Epithelial cell of prostate (primary cell): ENCODE measurements at regions not wholly inside any gene's neighbourhood (a gene's known extent, or its start where the extent isn't known, plus 50 kb on each side); places are given as distances from the start of the nearest gene placed in this dataset.

Source experiments
- DNase-seq: peaks from one replicate; pipeline ENCODE4 v3.0.0-alpha.2; 2011; ENCODE audit warnings: low read depth, low spot score
- H3K27ac ChIP-seq: fragments of 450-650 bp; 2 replicates; pipeline ENCODE4 v1.5.1; 2017; ENCODE audit warnings: mild to moderate bottlenecking

DNA sequence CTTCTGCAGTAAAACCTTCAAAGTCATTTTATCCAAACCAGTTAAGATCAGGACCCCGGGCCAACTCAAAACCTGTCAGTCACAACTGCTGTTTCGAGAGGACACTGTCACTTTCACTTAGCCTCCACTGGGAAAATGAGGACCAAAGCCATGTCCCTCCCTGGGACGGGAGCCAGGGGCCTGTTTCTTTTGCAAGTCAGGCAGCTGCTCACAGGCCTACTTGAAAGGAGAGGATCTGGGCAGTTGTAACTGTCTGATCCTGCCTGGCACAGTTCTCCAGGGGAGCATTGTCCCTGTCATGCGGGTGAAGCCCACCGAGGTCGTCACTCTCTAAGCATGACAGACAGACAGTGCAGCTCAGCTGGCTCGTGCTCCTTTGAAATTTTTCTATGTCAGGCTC is 276.2 kb downstream of the NPIPA8 start:
- no peak for DNase-seq
- no peak overlapping the region for H3K27ac ChIP-seq

DNA sequence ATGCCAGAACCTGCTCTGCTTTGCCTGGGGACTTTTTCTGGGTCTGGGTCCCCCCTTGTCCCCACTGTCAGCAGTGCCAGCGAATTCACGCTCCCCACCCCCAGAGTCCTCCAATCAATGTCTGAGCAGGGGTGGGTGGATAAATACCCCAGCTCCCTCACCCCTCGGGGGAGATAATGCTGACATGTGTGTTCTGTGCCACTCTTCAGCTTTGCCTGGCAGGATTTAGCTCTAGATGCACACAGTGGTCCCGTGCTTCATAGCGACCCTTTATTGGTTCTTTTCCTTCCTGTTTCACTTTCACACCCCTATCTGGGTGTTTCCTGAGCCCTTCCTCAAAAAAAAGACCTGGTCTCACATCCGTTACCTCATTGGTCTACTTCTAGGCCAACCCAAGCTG is 277.0 kb downstream of the NPIPA8 start:
- H3K27ac ChIP-seq, result no peak overlapping the region
- no peak for DNase-seq

DNA sequence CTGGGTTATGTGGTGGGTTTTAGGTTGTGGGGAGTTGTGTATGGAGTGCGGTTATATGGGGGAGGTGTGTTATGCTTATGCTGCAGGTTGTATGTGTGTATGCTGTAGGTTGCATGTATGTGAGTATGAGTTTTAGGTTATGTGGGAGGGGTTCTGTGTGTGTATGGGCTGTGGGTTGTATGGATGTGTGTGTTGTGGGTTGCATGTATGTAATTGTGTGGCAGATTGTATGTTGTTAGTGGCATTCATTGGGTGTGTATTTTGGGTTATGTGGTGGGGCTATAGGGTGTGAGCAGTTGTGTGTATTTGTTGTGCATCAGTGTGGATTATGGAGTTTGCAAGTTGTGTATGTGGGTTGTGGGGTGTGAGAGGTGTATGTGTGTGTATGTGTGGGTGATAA is 277.4 kb downstream of the NPIPA8 start:
- no peak overlapping the region for H3K27ac ChIP-seq
- DNase-seq, result no peak

DNA sequence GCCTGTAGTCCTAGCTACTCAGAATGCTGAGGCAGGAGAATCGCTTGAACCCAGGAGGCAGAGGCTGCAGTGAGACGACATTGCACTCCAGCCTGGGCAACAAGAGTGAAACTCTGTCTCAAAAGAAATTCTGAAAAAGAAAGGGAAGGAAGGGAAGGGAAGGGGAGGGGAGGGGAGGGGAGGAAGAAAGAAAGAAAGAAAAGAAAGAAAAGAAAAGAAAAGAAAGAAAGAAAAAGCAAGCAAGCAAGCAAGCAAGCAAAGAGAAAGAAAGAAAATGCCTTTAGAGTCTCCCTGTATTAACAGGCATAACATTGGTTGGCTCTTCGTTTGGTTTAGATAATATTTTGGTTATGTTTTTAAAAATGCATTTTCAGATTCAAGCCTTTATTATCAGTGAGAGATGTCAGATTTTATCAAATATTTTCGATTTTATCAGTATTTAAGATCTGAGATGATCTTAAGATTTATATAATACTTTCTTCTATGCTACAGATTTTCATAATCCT is 281.1 kb downstream of the NPIPA8 start:
- no peak overlapping the region for H3K27ac ChIP-seq
- no peak for DNase-seq

DNA sequence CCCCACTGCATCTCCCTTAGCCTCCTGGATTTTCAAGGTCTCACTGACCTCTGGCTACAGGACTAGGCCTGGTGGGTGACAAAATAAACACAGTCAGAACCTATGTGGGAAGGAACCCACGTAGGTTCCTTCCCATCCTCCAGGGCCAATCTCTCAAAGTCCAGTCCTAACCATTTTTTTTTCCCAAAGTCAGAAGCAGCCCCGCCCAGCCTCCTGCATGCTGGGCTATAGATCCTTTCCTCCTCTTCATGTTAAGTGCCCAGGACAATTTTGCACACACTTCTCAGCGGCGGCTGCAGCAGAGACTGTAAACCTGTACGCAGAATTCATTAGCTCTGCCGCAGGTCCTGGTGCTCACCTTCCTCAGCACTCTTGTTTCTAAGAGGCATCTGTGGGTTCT is 285.8 kb downstream of the NPIPA8 start:
- no peak overlapping the region for H3K27ac ChIP-seq
- no peak for DNase-seq

DNA sequence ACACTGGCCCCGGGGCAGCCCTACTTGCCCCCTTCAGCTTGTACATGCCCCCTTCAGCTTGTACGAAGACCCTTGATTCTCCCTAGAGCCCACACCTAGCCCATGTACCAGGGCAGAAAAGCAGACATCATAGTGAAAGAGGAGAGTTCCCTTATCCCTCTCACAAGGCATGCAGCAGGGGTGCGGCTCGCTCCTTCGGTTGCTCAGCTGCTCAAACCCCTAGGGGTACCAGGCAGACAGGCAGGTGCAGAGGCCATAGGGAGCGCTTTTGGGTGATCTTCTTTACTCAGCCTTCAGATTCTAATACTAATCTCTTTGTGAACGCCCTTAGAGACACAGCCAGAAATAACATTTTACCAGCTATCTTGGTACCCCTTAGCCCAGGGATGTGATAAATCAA is 286.3 kb downstream of the NPIPA8 start:
- DNase-seq, result no peak
- no peak overlapping the region for H3K27ac ChIP-seq

DNA sequence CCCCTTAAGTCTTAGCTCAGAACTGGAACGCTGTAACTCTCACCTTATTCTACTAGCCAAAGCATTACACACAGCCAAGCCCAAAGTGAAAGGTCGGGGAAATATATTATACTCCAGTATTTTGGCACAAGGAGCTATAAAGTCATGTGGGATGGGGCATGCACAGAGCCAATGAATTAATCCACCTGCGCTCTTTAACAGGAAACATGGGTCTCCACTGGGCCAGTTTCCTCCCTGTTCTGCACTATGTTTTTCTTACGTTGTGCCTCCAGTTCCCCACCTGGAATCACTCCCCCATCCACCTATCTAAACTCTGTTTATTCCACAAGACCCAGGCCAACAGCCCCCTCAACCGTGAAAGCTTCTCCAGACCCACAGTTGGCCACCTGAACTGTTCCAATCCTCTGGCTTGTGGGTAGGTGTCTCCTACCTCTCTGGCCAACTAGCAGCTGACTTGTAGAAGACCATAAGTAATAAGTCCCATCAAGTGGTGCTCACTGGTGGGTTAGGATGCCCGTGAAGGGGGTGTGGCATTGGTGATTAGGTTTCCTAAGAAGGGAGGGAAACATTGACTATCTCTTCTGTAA is 286.9 kb downstream of the NPIPA8 start:
- DNase-seq, result no peak
- no peak overlapping the region for H3K27ac ChIP-seq

DNA sequence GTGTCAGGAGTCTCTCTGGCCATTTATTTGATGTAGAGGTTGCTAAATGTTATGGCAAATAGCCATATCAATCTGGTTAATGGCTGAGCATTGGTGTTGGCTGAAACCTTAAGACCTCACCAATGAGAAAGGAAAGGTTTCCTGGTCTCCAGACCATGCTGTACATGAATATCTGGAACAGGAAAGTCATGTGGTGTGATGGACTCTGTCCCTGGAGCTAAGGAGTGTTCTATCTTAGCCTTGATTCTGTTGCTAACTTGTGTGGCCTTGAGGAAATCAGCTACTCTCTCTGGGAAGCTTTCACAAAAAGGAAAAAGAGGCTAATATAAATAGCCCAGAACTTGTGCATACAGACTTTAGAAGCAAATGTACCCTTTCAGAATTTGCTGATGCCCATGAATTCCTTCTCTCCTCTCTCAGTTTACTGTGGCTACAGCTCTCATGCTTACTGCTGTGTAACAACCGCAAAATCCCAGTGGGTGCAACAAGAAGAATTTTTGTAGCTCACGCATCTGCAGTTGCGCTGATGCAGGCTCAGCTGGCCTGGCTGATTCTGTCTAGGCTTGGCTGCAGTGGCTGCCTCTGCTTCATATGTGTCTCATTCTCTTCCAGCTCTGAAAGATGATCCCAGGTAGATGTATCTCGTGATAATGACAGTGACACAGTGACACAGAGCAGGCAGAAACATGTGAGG is 287.5 kb downstream of the NPIPA8 start:
- no peak for DNase-seq
- no peak overlapping the region for H3K27ac ChIP-seq

DNA sequence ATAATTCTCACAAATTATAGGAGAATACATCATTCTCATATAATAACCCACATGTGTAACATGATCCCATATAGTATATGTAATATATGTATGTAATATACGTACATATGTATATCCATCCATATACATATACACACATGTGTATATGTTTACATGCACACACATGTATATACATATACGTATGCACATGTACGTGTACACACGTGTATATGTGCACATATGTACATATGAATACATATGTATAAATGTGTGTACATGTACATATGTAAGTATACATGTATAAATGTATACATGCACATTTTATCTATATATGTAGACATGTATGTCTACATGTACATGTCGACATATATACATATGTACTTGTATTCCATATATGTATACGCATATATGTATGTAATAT is 288.8 kb downstream of the NPIPA8 start:
- no peak overlapping the region for H3K27ac ChIP-seq
- no peak for DNase-seq

DNA sequence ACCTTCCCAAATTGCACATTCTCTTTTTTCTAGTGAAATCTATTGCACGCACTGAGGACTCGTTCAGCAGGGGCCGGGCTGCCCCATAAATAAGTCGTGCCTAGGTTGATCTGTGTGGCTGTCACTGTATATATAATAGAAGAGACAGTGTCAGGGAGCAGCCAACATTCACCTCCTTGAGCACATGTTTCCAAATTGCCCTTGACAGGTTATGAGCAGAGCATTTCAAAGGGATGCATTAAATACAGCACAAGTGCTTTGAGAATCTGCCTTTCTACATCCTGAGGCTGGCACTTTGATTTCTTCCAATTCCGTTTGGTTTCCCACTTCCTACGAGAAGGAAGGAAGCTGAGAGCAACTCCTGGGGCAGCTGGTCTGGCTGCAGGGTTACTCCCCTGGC is 291.2 kb downstream of the NPIPA8 start:
- H3K27ac ChIP-seq, result no peak overlapping the region
- DNase-seq, result no peak

DNA sequence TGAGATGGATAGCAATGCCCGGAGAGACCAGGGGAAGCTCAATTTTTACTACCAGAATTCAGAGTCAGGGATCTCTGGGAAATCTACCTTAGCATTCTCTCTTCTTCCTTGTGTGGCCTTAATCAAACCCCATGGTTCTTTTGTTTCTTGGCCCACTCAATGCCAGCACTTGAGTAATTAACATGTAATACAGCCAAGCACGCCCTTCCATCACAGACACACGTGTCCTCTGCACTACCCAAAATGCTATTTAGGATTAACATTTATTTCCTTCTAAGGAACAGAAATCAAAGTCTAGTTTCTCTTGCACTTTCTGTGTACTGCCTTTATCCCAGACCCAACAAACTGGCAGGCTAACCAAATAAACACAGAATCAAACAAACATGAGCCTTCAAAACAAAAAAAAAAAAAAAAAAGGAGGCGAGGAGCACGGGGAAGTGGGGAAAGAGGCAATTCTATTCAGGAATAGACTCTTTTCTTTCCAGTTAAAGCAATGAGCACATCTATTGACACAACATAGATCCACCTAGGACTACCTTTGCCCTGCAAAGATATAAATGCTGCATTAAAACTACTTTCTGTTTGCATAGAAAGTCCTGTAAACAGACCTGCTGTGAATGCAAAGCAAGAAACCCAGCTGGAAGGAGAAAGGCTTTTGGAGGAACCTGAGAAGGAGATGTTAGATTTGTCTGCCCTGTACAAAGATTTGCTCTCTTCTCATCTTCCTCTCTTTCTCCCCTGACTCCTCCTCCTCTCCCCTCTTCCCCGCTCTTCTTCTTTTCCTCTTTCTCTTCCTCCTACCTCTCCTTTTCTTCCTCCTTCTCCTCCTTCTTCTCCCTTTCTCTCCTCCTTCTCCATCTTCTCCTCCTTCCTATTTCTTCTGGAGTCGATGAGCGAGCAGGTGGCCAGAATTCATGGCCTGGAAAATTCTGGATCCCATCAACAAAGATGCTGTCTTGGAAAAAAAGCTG is 294.4 kb downstream of the NPIPA8 start:
- no peak overlapping the region for H3K27ac ChIP-seq
- no peak for DNase-seq

DNA sequence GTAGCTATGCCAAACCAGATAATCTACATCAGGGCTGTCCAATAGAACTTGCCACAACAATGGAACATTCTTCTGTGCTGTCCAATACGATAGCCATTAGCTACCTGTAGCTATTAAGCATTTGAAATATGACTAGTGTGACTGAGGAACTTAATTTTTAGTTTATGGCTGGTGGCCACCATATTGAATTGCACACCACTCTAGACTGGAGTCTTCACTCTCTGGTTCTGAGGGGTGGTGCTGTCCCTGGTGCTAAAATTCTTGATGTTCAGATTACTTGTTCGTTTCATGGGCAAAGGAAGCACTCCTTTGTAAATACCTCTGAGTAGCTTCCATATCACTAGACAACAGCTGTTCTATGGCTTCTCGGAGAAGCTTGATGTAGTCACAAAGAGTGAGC is 296.6 kb downstream of the NPIPA8 start:
- no peak overlapping the region for H3K27ac ChIP-seq
- no peak for DNase-seq

DNA sequence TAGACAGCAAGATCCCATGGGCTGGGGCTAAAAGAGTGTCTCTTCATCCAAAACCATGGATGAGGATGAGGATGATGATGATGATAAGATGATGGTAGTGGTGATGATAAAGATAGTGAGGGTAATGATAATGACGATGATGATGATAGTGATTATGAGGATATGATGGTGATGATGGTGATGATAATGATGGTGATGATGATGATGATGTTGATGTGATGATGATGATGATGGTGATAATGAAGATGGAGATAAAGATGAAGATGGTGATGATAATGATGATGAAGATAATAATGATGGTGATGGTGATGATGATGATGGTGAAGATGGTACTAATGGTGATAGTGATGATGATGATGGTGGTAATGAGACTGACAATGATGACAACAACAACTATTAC is 299.5 kb downstream of the NPIPA8 start:
- H3K27ac ChIP-seq, result no peak overlapping the region
- DNase-seq, result no peak

DNA sequence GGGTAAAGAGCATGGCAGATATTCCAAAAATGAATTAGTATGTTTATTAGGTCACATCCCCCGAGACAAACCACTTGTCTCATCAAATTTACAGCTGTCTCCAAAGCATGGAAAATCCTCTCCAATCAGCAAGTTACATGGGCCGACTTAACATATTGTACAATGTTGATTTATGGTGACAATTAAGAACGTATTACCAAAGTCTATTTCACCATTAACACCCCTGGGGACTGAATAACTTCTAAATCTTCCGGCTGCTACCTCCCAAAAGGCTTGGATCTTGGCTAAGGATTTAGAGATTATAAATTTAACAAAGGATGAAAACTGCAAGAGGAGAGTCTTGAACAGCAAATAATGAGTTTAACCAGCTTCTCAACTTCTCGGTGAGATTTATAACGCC is 311.9 kb downstream of the NPIPA8 start:
- DNase-seq, result no peak
- no peak overlapping the region for H3K27ac ChIP-seq

DNA sequence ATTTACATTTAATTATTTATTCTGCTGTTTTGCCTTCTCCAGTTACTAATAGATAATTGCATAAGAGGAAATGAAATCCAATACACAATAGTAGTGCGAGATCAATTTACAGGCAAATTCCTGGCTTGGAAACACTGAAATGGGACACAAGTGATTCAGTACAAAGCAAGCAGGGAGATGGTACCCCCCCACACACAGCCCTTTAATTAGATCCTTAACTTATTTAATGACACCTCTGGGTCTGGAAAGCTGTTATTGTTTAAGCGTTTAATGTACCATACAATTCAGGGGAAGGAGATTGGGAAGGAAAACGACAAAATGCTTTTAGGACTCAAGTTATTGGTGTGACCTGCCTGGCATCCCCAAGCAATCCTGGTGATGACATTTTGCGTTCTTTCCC is 318.2 kb downstream of the NPIPA8 start:
- H3K27ac ChIP-seq, result no peak overlapping the region
- DNase-seq, result no peak

DNA sequence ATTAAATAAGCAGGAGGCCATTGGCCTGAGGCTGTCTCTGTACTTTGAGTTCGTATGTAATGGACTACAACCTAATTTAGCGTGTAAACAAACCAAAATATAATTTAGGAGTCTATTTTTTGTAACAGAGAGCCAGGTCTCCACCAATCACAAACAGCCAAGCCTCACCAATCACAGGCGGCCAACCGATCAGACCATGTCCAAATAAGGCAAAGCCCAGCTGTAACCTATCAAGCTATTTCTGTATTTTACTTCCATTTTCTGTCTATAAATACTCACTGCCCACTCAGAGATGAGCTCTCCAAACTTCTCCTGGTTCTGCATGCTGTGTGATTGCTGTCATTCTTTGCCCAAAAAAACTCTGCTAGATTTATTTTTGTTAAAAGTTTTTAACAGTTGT is 322.7 kb downstream of the NPIPA8 start:
- no peak for DNase-seq
- no peak overlapping the region for H3K27ac ChIP-seq

DNA sequence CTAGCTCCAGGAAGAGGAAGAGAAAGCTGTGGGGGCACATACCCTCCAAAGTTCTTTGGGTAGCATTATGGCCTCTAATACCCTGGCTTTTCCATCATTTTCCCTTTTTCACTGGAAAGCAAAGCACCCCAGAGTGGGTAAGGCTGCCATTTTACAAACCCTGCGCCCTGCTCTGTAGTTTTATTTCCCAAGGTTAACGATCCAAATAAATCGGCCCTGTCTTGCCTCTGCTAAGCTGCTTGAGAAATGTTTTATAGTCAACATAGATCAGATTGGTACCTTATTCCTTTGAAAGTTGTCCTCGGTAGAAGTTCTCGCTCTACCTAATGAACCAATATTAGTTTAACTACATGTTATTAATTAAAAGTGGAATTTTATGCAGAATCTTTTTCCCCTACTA is 328.2 kb downstream of the NPIPA8 start:
- no peak for DNase-seq
- no peak overlapping the region for H3K27ac ChIP-seq

DNA sequence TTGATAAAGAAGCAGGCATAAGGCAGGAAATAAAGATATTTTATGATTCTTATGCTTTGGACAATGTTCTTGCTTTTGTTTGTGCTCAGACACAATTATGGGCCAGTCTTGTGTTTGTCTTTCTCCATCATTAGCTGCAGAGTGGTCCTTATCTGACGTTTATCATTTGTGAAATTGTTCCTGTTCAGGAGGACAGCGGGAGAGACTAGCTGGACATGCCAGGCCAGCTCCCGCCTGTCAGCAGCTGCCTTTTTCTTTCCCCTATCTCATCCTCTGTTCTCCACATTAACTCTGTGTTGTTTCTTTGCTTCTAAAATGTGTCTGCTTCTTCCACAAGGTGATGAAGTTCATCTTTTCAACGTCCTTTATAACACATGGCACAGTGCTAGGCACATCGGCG is 333.5 kb downstream of the NPIPA8 start:
- DNase-seq, result no peak

DNA sequence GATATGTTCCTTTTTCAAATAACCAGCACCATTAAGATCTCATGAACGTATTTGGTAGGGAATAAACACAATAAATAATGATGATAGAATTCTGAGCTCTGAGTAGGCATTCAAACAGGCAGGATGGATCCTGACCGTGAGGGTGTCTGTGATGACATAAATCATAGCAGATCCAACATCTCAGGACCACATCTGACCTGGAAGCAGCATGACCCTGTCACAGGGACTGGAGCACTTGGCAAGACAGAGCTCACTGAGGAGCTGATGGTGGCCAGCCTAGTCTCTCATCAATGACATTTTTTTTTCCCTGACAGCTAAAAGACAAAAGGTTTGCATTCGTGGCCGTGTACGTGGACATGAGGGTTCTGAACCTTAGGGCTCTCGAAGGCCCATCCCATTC is 337.5 kb downstream of the NPIPA8 start:
- DNase-seq, result no peak
- no peak overlapping the region for H3K27ac ChIP-seq

More for the DNA sequence above, 333.5 kb downstream of the NPIPA8 start:
- H3K27ac ChIP-seq, result no peak overlapping the region

DNA sequence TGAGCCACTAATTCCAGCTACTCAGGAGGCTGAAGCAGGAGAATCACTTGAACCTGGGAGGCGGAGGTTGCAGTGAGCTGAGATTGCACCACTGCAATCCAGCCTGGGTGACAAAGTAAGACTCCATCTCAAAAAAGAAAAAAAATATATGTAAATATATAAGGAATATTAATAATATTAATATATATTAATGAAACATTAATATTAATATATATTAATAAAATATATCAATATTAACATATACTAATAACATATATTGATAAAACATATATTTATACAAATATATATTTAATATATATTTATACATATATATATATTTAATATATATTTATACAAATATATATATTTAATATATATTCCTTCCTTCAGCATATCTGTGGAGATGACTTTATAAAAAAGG is 338.0 kb downstream of the NPIPA8 start:
- no peak overlapping the region for H3K27ac ChIP-seq
- no peak for DNase-seq

DNA sequence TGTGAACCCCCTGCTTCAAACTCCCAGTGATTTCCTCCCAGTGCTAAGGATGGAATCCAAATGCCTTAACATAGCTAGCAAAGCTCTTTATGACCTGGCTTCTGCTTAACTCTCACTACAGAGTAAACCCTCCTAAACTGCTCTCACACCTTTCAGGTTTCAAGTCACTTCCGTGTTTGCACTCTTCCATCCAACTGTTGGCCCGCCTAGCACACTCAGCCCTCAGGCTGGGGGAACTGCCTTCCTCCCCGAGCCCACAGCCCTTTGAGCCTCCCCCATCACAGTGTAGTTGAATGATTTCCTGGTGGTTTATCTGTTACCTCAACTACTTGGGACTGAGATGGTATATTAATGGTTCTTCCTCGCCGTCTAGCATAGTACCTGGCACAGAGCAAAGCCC is 342.5 kb downstream of the NPIPA8 start:
- H3K27ac ChIP-seq, result no peak overlapping the region
- DNase-seq, result no peak
